ENCODE measurements at regions not wholly inside any gene's neighbourhood (a gene's known extent, or its start where the extent isn't known, plus 50 kb on each side); places are given as distances from the start of the nearest gene placed in this dataset.
A peak's percentile ranks its signal among the peaks of the same experiment; 100 is the strongest.
"Not testable (repeated sequence)": the region's sequence is repeated elsewhere in the genome, so short reads cannot be mapped to it uniquely, and the experiment has no call there.

DNA sequence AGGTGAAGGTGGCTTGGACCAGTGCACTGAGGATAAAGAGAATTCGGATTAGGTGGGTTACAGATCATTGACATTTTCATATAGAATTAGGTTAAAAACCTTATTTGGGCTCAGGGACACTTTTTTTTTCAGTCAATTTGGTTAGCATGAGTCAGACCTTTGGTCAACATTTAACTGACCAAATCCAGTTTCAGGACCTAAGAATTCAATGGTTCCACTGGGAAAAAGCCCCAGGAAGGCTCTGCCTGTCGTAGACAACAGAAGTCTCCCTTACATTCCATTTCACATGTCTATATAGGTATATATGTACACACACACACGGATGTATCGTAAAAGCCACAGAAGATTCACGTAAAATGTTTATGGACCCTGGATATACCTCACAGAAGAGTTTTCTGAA lies 184.2 kb upstream of the RREB1 start:
- DNase-seq, result no peak

DNA sequence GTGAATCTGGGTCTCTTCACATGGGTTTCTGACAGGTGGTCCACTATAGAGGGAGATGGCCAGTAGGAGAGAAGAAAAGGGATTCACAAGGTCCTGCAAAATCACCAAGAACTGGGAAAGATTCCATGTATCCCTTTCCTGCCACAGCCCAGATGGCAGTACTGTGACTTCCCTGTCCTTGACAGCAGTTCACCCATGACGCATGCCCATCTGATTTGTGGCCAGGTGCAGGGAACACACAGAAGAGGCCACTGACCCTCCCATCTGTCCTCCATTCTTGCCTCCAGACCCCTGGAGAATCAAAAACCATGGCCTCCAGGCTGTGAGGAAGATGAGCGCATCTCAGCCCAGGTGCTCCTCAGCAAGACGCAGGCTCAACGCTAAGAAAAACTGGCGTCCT lies 183.1 kb upstream of the RREB1 start:
- DNase-seq, result no peak

DNA sequence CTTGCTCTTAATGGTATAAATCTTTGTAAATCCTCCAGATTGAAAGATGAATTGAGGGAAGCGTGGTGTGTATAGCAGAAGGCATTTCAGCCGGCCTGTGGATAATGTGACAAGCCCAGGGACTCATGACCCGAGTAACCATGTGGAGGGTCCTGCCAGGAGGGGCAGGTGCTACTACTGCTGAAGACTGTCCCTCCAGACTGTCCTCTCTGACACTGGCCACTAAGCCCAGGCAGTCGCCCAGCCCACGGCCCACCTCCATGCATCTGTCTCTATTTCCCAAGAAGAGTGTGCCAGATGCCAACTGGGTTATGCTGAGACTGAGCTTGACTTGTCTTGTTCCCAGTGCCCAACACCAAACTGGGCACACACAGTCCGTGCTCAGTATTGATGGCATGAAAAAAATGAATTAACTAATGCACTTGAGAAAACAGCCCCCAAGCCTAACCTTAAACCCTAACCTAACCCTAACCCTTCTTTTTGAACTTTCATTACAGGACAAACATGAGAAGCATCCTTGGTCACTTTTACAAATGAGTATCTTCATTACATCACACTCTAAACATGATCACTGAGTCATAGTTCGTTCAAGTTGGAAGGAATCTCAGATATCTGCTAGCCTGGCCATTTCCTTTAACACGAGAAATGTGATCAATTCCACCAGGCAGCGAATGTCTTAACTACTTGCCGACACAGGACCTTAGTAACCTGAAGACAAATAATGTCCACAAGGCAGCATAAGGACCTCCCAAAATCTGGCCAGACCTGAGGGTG lies 182.2 kb upstream of the RREB1 start:
- no peak for DNase-seq

DNA sequence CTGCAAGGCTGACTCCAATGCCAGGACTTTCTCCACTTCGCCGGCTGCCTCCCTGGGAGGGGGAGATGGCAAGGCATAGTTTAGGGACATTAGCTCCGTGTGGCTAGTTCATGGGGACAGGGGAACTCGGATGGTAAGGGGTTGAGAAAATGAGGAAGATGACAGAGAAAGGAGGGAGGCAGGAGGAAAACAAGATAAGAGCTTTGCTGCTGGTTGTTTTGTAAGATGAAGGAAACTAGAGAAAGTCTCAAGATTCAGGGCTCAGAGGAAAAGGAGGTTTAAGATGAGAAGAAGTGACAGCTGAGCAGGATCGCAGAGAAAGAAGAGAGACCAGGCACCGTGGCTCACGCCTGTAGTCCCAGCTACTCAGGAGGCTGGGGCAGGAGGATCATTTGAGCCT lies 180.9 kb upstream of the RREB1 start:
- DNase-seq, result no peak

DNA sequence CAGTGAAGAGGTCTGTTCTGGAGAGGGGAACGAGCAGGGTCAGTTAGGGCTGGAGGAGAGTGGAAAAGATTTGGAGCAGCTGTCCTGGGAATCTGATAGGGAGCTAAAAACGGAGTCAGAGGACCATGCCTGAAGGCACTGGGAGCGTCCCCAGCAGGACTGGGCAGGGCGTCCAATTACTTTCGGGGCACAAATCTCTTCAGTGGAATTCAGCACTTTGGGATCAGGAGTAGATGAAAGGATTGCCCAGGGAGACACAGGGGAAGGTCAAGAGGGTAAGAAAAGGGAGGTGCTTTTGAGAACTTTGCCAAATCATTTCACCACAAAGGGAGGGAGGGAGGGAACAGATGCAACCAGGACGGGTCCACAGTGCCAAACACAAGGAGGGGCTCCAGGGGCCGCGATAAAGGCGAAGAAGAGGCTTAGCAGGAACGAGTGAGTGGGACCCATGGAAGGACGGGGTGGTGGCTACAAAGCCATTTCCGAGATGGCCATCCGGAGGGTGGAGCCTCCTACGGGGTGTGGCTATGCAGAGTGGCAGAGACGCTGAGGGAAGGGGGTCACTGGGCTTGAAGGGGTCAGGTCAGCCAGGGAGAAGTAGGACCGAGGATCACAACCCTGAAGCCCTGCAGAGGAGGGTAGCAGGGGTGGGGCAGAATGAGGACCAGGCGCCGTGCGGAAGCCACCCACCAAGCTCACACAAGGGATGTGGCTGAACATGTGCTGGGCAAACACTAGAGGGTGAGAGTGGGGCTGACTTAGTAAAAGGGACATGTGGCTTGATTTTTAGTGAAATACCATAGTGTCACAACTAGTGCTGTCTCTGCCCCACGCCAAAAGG lies 180.0 kb upstream of the RREB1 start:
- DNase-seq, result no peak

GRCh38 chr6:6930223-6930880 lies 177.4 kb upstream of the RREB1 start:
- DNase-seq, result no peak

- DNase-seq, result no peak
These were observed 176.4 kb upstream of the RREB1 start for GRCh38 chr6:6931071-6932025.

DNA sequence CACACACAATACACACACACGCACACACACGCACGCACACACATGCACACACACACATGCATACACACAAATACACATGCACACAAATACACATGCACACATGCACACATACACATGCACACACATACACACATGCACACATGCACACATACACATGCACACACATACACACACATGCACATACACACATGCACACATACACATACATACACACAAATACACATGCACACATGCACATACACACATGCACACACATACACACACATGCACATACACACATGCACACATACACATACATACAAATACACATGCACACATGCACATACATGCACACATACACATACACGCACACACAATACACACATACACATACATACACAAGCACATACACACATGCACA lies 175.4 kb upstream of the RREB1 start:
- no peak for DNase-seq

DNA sequence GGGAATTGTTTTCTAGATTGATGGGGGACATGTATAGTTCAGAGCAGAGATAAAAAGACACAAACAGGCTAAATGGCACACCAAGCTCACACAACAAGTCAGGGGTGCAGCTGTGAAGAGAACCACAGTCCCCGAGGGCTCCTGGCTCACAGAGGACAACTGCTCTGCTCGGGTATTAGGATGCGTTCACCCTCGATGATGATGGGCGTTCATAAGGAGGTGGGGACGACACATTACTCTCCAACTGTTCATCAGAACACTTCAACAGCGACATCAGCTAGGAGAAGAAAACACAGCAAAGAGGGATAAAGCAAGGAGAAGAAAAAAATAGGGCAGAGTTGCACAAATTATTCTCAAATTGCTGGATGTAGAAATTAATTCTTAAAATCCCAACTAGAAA lies 174.8 kb upstream of the RREB1 start:
- DNase-seq, result no peak

- no peak for DNase-seq
These were observed 167.4 kb upstream of the RREB1 start for GRCh38 chr6:6940031-6941025.

GRCh38 chr6:6941201-6941600 lies 166.6 kb upstream of the RREB1 start:
- DNase-seq, result no peak

GRCh38 chr6:6942091-6942490 lies 165.7 kb upstream of the RREB1 start:
- DNase-seq, result no peak

DNA sequence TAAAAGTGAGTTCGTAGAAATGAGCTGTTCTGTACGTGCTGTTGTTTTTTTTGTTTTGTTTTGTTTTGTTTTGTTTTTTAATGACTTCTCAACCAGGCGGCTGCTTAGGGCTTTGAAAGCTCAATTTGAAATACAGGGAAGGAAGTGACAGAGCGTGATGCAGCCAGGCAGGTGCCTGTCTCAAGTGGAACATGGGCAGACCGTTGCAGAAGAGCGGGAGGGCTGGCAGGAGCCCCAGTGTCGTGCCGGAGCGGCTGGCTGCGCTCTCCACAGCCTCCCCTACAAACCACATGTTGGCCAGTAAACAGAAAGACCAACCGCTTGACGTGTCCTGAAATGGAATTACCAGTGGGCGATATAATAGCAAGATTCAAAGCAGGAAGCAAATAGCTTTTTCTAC lies 164.9 kb upstream of the RREB1 start:
- peak; percentile 71 for DNase-seq

GRCh38 chr6:6943421-6943820 lies 164.3 kb upstream of the RREB1 start:
- DNase-seq, result no peak

- DNase-seq, result no peak
These were observed 161.3 kb upstream of the RREB1 start for GRCh38 chr6:6946206-6947155.

- no peak for DNase-seq
These were observed 157.2 kb upstream of the RREB1 start for GRCh38 chr6:6950373-6951145.

DNA sequence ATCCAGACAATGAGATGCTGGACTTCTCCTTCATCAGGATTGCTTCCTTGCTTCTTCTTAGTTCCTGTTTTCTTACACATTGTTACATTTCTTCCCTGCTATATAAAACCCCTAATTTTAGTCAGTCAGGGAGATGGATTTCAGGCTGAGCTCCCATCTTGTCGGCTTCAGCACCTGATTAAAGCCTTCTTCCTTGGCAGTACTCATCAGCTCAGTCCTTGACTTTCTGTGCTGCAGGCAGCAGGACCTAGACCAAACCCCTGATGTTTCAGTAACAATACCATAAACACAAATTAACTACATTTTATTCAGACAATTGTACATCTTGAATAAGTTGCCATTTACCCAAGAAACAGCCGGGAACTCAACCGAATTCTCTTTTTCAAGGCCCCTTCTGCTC lies 156.4 kb upstream of the RREB1 start:
- DNase-seq, result no peak

GRCh38 chr6:6952484-6952883 lies 155.3 kb upstream of the RREB1 start:
- no peak for DNase-seq

GRCh38 chr6:6952927-6953326 lies 154.8 kb upstream of the RREB1 start:
- not testable (repeated sequence) for DNase-seq

Measured in NCI-H187 treated with DMSO at 0.1 percent for 48 hours (cell line).